Thoracic aorta (tissue), 2 donors: ENCODE measurements at regions not wholly inside any gene's neighbourhood (a gene's known extent, or its start where the extent isn't known, plus 50 kb on each side); places are given as distances from the start of the nearest gene placed in this dataset.
"Not testable (repeated sequence)": the region's sequence is repeated elsewhere in the genome, so short reads cannot be mapped to it uniquely, and the experiment has no call there.

Source experiments
- ATAC-seq: fragments of 150-250 bp; one replicate; pipeline ENCODE4 v1.8.0; 2017; ENCODE audit warnings: low read depth; ENCODE audit not compliant: insufficient number of reproducible peaks, low FRiP score
- DNase-seq: peaks from one replicate; pipeline ENCODE4 v3.0.0-alpha.2; 2020; ENCODE audit warnings: low spot score
- H3K27ac ChIP-seq, 2 donors: fragments of 200-600 bp; sonication (generic); 1 replicate in 1 of 2; 2 replicates in 1 of 2; pipeline ENCODE4 v1.5.1; 2016; ENCODE audit warnings: mild to moderate bottlenecking in 2 of 2, moderate library complexity in 2 of 2
- H3K27me3 ChIP-seq: fragments of 200-600 bp; sonication (generic); replicated peaks from 2 replicates; pipeline ENCODE4 v1.6.0; 2016; ENCODE audit warnings: mild to moderate bottlenecking; ENCODE audit not compliant: insufficient read depth
- H3K36me3 ChIP-seq: fragments of 200-600 bp; sonication (generic); one replicate; pipeline ENCODE4 v1.5.1; 2016
- H3K4me1 ChIP-seq, 2 donors: fragments of 200-600 bp; sonication (generic); 1 replicate in 1 of 2; 2 replicates in 1 of 2; pipeline versions ENCODE4 v1.5.1 to v1.6.0; 2016; ENCODE audit warnings: low read depth in 2 of 2, mild to moderate bottlenecking in 1 of 2; ENCODE audit not compliant: control insufficient read depth in 1 of 2
- H3K4me3 ChIP-seq: fragments of 200-600 bp; sonication (generic); 2 replicates; pipeline ENCODE4 v1.5.1; 2016; ENCODE audit warnings: mild to moderate bottlenecking
- H3K9me3 ChIP-seq: fragments of 200-600 bp; sonication (generic); 2 replicates; pipeline ENCODE4 v1.5.1; 2016
- TF ChIP-seq, protein P1 (sequence below): fragments of 200-600 bp; sonication (generic); IDR thresholded peaks from one replicate; pipeline ENCODE4 v1.5.1; 2019; ENCODE audit warnings: antibody characterized with exemption

DNA sequence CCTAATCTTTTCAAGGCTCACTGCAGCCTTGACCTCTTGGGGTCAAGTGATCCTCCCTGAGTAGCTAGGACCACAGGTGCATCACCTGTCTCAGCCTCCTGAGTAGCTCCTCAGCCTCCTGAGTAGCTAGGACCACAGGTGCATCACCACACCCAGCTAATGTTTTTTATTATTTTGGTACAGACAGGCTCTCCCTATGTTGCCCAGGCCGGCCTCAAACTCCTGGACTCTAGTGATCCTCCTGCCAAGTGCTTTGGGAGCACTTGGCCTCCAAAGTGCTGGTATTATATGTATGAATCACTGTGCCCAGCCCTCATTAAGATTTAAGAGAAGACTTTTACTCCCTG is 58.5 kb upstream of the S1PR1 start:
- ATAC-seq: no peak
- DNase-seq: no peak
- TF ChIP-seq, protein P1, sequence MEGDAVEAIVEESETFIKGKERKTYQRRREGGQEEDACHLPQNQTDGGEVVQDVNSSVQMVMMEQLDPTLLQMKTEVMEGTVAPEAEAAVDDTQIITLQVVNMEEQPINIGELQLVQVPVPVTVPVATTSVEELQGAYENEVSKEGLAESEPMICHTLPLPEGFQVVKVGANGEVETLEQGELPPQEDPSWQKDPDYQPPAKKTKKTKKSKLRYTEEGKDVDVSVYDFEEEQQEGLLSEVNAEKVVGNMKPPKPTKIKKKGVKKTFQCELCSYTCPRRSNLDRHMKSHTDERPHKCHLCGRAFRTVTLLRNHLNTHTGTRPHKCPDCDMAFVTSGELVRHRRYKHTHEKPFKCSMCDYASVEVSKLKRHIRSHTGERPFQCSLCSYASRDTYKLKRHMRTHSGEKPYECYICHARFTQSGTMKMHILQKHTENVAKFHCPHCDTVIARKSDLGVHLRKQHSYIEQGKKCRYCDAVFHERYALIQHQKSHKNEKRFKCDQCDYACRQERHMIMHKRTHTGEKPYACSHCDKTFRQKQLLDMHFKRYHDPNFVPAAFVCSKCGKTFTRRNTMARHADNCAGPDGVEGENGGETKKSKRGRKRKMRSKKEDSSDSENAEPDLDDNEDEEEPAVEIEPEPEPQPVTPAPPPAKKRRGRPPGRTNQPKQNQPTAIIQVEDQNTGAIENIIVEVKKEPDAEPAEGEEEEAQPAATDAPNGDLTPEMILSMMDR: no peak
- Histone ChIP-seq H3K27ac (no peak overlapping the region), H3K36me3 (no peaks in the 10 kb centered on the region), H3K4me1 (peaks cover 4 to 25% of the 10 kb centered on the region in 2 donors), H3K27me3 (no peaks in the 10 kb centered on the region), H3K9me3 (no peaks in the 10 kb centered on the region), H3K4me3 (no peak overlapping the region)

- Histone ChIP-seq H3K27ac (no peak overlapping the region), H3K4me1 (peaks cover 4 to 21% of the 10 kb centered on the region in 2 donors), H3K36me3 (no peaks in the 10 kb centered on the region), H3K4me3 (no peak overlapping the region), H3K9me3 (no peaks in the 10 kb centered on the region), H3K27me3 (no peaks in the 10 kb centered on the region)
- DNase-seq: no peak
- ATAC-seq: no peak
- TF ChIP-seq, protein P1: no peak
Measured at GRCh38 chr1:101175886-101176285, 60.9 kb upstream of the S1PR1 start.

GRCh38 chr1:101175466-101175865 is 61.4 kb upstream of the S1PR1 start:
- Histone ChIP-seq H3K4me3 (no peak overlapping the region), H3K9me3 (no peaks in the 10 kb centered on the region), H3K36me3 (no peaks in the 10 kb centered on the region), H3K27me3 (no peaks in the 10 kb centered on the region), H3K27ac (no peak overlapping the region), H3K4me1 (peaks cover 5 to 26% of the 10 kb centered on the region in 2 donors)
- ATAC-seq (no peak), DNase-seq (no peak)
- TF ChIP-seq, protein P1: no peak

DNA sequence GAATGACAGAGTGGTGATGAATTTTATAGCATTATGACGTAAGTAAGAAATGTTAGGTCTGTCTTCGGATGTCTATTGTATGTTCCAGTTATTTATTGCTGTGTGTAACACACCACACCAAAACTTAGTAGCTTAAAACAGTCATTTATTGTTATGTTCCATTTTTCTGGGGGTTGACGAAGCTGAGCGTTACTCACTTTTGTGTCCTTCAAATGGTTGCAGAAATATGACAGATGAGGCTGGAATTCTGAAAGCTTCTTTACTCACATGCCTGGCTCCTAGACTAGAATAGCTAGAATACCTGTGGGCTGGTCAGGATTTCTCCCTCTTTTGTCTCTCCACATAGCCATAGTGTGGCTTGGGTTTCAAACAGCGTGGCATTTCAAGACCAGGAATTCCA is 62.1 kb upstream of the S1PR1 start:
- Histone ChIP-seq H3K4me1 (peaks cover 10 to 33% of the 10 kb centered on the region in 2 donors), H3K27me3 (no peaks in the 10 kb centered on the region), H3K27ac (no peak overlapping the region), H3K9me3 (no peaks in the 10 kb centered on the region), H3K36me3 (no peaks in the 10 kb centered on the region), H3K4me3 (no peak overlapping the region)
- ATAC-seq: no peak
- no peak for DNase-seq
- TF ChIP-seq, protein P1: no peak

- not testable (repeated sequence) for H3K36me3 ChIP-seq, ATAC-seq, H3K9me3 ChIP-seq, H3K27ac ChIP-seq, DNase-seq, H3K4me3 ChIP-seq, H3K27me3 ChIP-seq
- H3K4me1 ChIP-seq: peaks cover 10 to 33% of the 10 kb centered on the region in 2 donors
Measured at GRCh38 chr1:101174298-101174697, 62.5 kb upstream of the S1PR1 start.

- no peak overlapping the region for H3K27ac ChIP-seq
- no peak overlapping the region for H3K4me3 ChIP-seq
- ATAC-seq: no peak
- H3K27me3 ChIP-seq: no peaks in the 10 kb centered on the region
- no peak for DNase-seq
- no peaks in the 10 kb centered on the region for H3K9me3 ChIP-seq
- H3K4me1 ChIP-seq: peaks cover 6 to 23% of the 10 kb centered on the region in 2 donors
- TF ChIP-seq, protein P1: no peak
- no peaks in the 10 kb centered on the region for H3K36me3 ChIP-seq
Measured at GRCh38 chr1:101170506-101171050, 66.2 kb upstream of the S1PR1 start.
